Smooth muscle cell (in vitro differentiated cells): ENCODE measurements at regions not wholly inside any gene's neighbourhood (a gene's known extent, or its start where the extent isn't known, plus 50 kb on each side); places are given as distances from the start of the nearest gene placed in this dataset.

Source experiments
- DNase-seq: peaks from one replicate; lab custom pipeline; 2025; ENCODE audit not compliant: unreplicated experiment; lab: John Stamatoyannopoulos, UW
- H2AFZ ChIP-seq: fragments of 200-600 bp; sonication (generic); 2 replicates; pipeline ENCODE4 v1.6.0; 2016; ENCODE audit warnings: antibody characterized with exemption, low read depth, mild to moderate bottlenecking
- H3F3A ChIP-seq: fragments of 200-600 bp; sonication (generic); 2 replicates; pipeline ENCODE4 v1.6.0; 2017; ENCODE audit warnings: antibody characterized with exemption, low read depth
- H3K27ac ChIP-seq: fragments of 200-600 bp; sonication (generic); 2 replicates; pipeline ENCODE4 v1.5.1; 2016; ENCODE audit warnings: low read depth, mild to moderate bottlenecking
- H3K27me3 ChIP-seq: fragments of 200-600 bp; sonication (generic); 2 replicates; pipeline ENCODE4 v1.6.1; 2016; ENCODE audit warnings: low read depth, mild to moderate bottlenecking
- H3K36me3 ChIP-seq: fragments of 200-600 bp; sonication (generic); 2 replicates; pipeline ENCODE4 v1.5.1; 2016; ENCODE audit warnings: low read depth
- H3K4me1 ChIP-seq: fragments of 200-600 bp; sonication (generic); 2 replicates; pipeline ENCODE4 v1.5.1; 2016; ENCODE audit warnings: low read depth
- H3K4me2 ChIP-seq: fragments of 200-600 bp; sonication (generic); 2 replicates; pipeline ENCODE4 v1.6.0; 2016; ENCODE audit warnings: mild to moderate bottlenecking
- H3K4me3 ChIP-seq: fragments of 200-600 bp; sonication (generic); 2 replicates; pipeline ENCODE4 v1.5.1; 2016; ENCODE audit warnings: mild to moderate bottlenecking
- H3K79me2 ChIP-seq: fragments of 200-600 bp; sonication (generic); 2 replicates; pipeline ENCODE4 v1.6.0; 2016; ENCODE audit warnings: low read depth, mild to moderate bottlenecking
- H3K9ac ChIP-seq: fragments of 200-600 bp; sonication (generic); 2 replicates; pipeline ENCODE4 v1.6.0; 2016; ENCODE audit warnings: low read depth
- H3K9me3 ChIP-seq: fragments of 200-600 bp; sonication (generic); replicated peaks from 2 replicates; pipeline ENCODE4 v1.5.1; 2016; ENCODE audit warnings: low read depth
- H4K20me1 ChIP-seq: fragments of 200-600 bp; sonication (generic); 2 replicates; pipeline ENCODE4 v1.6.0; 2016; ENCODE audit warnings: low read depth
- WGBS: methylation state at CpG from one replicate; pipeline ENCODE4 v1.1.7; 2016; ENCODE audit warnings: low lambda C conversion rate; 5-methylcytosine and 5-hydroxymethylcytosine counted together
- TF ChIP-seq, protein P1 (sequence below): fragments of 200-600 bp; sonication (generic); IDR thresholded peaks from 2 replicates; pipeline ENCODE4 v1.5.1; 2017; ENCODE audit warnings: borderline replicate concordance, mild to moderate bottlenecking, antibody characterized with exemption; ENCODE audit not compliant: insufficient read depth, poor library complexity, severe bottlenecking

DNA sequence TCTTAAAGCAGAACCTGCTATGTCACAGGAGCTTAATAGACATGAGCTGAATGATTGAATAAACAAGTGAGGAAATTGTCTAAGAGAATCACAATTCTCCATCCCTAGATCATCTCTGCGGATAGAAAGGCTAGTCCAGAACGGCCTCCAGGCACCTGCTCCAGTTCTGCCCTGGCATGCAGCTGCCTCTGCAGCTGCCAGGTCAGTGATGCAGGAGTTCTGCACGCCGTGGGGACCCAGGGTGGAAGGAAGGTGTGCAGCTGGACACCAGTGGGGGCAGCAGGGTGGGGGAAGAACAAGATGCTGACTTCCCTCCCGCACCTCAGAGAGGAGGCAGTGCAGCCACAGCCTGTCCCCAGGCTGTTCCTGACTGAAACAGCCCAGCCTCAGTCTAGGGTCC is 192.1 kb upstream of the NCAM1 start:
- H3K36me3 ChIP-seq = no peaks in the 10 kb centered on the region
- DNase-seq = no peak
- H3K27me3 ChIP-seq = no peaks in the 10 kb centered on the region
- 94% methylated on average over 5 of the region's 5 CpGs for WGBS
- no peak overlapping the region for H3K4me2 ChIP-seq
- TF ChIP-seq, protein P1, sequence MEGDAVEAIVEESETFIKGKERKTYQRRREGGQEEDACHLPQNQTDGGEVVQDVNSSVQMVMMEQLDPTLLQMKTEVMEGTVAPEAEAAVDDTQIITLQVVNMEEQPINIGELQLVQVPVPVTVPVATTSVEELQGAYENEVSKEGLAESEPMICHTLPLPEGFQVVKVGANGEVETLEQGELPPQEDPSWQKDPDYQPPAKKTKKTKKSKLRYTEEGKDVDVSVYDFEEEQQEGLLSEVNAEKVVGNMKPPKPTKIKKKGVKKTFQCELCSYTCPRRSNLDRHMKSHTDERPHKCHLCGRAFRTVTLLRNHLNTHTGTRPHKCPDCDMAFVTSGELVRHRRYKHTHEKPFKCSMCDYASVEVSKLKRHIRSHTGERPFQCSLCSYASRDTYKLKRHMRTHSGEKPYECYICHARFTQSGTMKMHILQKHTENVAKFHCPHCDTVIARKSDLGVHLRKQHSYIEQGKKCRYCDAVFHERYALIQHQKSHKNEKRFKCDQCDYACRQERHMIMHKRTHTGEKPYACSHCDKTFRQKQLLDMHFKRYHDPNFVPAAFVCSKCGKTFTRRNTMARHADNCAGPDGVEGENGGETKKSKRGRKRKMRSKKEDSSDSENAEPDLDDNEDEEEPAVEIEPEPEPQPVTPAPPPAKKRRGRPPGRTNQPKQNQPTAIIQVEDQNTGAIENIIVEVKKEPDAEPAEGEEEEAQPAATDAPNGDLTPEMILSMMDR = no peak
- no peaks in the 10 kb centered on the region for H3K79me2 ChIP-seq
- no peak overlapping the region for H3K4me3 ChIP-seq
- no peaks in the 10 kb centered on the region for H3K4me1 ChIP-seq
- no peak overlapping the region for H3K9ac ChIP-seq
- no peaks in the 10 kb centered on the region for H3K9me3 ChIP-seq
- no peak overlapping the region for H2AFZ ChIP-seq
- H4K20me1 ChIP-seq = no peaks in the 10 kb centered on the region
- H3K27ac ChIP-seq = no peak overlapping the region
- H3F3A ChIP-seq = no peaks in the 10 kb centered on the region

DNA sequence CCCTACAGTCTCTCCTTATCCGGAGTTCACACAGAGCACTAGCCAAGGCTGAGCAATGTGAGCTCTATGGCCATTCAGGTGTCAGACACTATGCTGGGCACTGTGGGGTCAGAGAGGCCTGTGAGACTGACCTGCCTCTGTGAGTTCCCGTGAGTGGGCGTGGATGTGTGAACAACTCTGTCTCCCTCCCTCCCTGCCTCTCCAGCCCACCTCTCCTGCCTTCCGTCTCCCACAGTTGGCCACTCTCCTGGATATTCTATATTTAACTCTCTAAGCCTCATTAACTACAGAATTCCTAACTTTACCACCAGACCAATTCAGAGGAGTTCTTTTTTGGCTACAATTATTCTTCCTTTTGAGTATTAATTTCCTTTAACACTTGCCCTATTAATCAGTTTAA is 191.6 kb upstream of the NCAM1 start:
- WGBS = 71% methylated on average over 4 of the region's 4 CpGs
- Histone ChIP-seq H3K9ac (no peak overlapping the region), H4K20me1 (no peaks in the 10 kb centered on the region), H3K4me2 (no peak overlapping the region), H3K79me2 (no peaks in the 10 kb centered on the region), H3K4me3 (no peak overlapping the region), H3K4me1 (no peaks in the 10 kb centered on the region), H3K9me3 (no peaks in the 10 kb centered on the region), H3F3A (no peaks in the 10 kb centered on the region), H3K27me3 (no peaks in the 10 kb centered on the region), H2AFZ (no peak overlapping the region), H3K27ac (no peak overlapping the region), H3K36me3 (no peaks in the 10 kb centered on the region)
- TF ChIP-seq, protein P1 = no peak
- no peak for DNase-seq

DNA sequence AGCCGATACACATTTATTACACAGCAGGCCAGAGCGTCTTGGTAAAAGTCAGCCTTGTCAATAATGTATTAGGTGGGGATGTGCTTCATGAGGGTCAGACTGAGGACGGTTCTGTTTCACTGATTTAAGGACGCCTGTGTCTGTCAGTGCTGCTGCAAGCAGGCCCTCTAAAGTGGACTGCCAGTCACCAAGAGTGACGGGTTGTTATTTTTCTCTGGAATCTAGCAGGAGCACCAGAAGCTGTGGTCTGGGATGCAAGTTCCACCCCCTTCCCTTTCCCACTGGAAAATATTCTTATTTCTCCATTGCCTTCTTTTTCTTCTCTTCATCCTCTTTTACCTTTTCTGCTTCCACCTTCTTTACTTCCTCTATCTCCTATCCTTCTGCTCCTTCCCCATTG is 191.2 kb upstream of the NCAM1 start:
- no peaks in the 10 kb centered on the region for H3F3A ChIP-seq
- 60% methylated on average over 5 of the region's 5 CpGs for WGBS
- no peak overlapping the region for H3K4me3 ChIP-seq
- no peak overlapping the region for H3K9ac ChIP-seq
- no peaks in the 10 kb centered on the region for H3K9me3 ChIP-seq
- no peak overlapping the region for H2AFZ ChIP-seq
- no peak overlapping the region for H3K4me2 ChIP-seq
- no peak for DNase-seq
- no peaks in the 10 kb centered on the region for H3K27me3 ChIP-seq
- TF ChIP-seq, protein P1 = no peak
- H3K36me3 ChIP-seq = no peaks in the 10 kb centered on the region
- no peaks in the 10 kb centered on the region for H3K4me1 ChIP-seq
- H3K27ac ChIP-seq = no peak overlapping the region
- no peaks in the 10 kb centered on the region for H3K79me2 ChIP-seq
- H4K20me1 ChIP-seq = no peaks in the 10 kb centered on the region

DNA sequence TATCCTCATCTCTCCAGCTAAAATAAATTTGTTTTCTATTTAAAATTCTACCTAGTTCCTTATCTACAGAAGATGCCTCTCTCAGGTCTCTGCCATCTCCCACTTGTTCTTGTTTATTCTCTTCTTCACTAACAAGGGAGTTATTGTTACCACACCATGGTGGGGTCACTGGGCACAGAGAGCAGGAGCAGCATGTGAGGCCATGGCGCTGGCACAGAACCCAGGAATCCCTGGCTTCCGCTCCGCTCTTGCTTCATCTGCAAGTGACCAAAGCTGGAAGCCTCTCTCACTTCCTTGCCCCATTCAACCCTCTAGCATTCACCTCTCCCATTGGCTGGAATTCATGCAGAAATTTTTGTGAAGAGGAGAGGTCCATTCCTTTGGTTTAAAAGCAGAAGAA is 190.7 kb upstream of the NCAM1 start:
- no peaks in the 10 kb centered on the region for H3K4me1 ChIP-seq
- WGBS = 100% methylated on average over 3 of the region's 3 CpGs
- H3K79me2 ChIP-seq = no peaks in the 10 kb centered on the region
- H4K20me1 ChIP-seq = no peaks in the 10 kb centered on the region
- no peaks in the 10 kb centered on the region for H3K9me3 ChIP-seq
- TF ChIP-seq, protein P1 = no peak
- H3K27me3 ChIP-seq = no peaks in the 10 kb centered on the region
- no peak overlapping the region for H3K4me3 ChIP-seq
- H3K9ac ChIP-seq = no peak overlapping the region
- H3K27ac ChIP-seq = no peak overlapping the region
- H3K36me3 ChIP-seq = no peaks in the 10 kb centered on the region
- no peak overlapping the region for H2AFZ ChIP-seq
- H3F3A ChIP-seq = no peaks in the 10 kb centered on the region
- no peak overlapping the region for H3K4me2 ChIP-seq
- DNase-seq = no peak
